GM21381 (cell line): ENCODE measurements at regions not wholly inside any gene's neighbourhood (a gene's known extent, or its start where the extent isn't known, plus 50 kb on each side); places are given as distances from the start of the nearest gene placed in this dataset.

Source experiments
- ATAC-seq: cut with Tn5 transposase; IDR thresholded peaks from one replicate; pipeline ENCODE4 v1.9.1; 2021; ENCODE audit warnings: mild to moderate bottlenecking, moderate library complexity; ENCODE audit not compliant: unreplicated experiment

GRCh38 chr22:49158741-49159564 lies 668.7 kb downstream of the BRD1 start:
- no peak for ATAC-seq

DNA sequence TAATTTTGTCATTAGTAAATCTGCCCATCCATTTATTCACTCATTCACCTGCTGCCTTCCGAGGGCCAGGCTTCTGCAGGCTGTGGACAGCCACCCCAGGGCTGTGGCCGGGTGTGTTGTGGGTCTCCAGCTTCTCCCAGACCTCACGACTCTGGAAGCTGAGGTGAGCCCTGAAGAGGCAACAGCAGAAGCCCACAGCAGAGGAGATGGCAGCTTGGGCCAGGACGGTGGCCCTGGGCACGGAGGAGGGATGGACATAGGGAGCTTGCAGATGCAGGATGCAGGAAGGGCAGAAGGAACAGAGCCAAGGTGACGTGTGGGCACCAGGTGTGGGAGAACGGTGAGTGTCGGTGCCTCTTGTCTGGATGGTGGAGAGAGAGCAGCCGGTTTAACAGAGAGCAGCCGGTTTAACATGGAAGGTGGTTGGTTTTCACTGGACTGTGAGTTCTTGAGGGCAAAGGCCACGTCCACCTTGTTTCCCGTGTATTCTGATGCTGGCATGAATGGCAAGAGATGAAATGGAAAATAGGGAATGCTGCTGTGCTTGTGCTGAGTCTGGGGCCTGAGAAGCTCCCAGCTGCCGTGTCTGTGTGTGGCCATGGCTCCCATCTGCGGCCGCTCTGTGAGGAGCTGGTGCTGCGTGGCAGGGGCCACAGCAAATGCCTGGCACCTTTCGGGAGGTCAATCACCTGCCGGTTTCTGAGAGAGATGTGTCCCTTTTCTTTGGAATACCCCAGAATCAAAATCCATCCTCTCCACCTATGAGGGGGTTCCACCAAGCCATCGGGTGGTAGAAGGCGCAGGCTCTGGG lies 669.9 kb downstream of the BRD1 start:
- no peak for ATAC-seq

- ATAC-seq, result no peak
Observed at GRCh38 chr22:49156662-49157285, 670.9 kb downstream of the BRD1 start.

DNA sequence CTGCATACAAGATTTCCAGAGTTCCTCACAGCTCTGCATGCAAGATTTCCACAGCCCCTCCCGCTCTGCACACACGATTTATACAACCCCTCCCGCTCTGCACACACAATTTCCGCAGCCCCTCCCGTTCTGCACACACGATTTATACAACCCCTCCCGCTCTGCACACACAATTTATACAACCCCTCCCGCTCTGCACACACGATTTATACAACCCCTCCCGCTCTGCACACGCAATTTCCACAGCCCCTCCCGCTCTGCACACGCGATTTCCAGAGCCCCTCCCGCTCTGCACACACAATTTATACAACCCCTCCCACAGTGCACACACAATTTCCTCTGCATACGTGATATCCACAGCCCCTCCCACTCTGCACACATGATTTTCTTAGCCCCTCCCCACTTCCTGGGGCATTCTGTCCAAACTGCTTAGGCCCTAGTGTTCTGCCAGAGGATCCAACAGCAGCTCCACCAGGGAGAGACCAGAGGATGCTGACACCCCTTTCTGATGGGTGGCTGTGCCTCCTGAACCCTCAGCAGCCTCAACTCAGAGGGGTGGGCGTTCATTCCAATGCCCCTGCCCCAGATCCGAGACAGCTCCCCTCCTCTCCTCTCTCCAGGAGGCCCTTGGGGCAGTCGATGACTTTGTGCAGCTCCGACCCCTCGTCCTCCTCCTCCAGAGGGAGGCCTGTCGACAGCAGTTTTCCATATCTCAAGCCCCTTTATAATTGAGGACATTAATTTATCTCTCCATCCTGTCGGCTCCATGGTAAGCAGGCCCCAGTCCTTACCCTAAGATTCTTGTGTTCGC lies 671.7 kb downstream of the BRD1 start:
- no peak for ATAC-seq

DNA sequence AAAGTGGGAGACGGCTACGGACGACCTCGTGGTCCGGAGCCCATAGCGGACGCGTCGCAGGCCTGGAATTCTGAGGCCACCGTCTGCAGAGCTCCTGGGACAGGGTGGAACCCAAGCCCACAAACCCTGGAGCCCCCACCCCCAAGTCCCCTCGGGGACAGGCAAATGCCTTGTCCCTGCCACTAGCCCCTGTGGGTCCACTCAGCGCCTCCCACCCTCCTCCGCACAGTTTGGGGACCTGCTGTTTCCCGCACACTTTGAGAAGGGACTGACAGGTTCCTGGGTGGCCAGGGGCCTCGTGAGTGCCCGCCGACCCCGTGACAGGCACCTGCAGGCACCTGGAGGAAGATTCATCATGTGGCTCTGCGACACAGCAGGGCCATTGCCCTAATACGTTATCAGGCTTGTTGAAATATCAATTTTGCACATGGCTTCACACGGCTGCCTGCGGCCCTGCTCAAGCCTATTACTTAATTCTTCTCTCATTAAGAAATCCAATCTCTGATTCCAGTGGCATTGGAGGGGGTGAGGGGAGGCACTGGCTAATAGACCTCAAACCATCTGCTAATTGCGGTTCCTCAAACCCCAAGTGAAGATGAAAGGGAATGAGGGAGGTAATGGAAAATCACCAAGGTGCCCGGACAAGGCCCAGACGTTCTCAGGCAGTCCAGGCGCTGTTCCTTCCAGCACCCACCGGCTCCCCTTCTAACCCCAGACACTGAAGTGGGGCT lies 672.5 kb downstream of the BRD1 start:
- no peak for ATAC-seq

DNA sequence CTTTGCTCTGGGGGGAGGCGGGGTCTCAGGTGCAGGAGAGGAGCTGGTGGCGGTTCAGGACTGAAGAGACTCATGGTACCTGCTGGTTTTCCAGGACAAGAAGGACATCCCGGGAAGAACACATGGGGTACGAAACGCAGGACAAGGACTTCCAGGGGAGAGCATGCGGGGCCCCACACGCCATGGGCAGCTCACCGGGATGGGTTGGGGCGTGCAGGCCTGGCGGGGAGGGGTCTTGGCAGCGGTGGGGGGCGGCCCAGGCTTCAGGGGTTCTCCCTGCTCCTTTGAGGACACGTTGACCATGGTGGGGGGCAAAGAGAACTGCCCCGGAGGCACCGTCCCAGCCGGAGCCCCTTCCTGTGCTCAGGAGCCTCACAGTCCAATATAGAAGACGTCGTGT lies 673.2 kb downstream of the BRD1 start:
- no peak for ATAC-seq

DNA sequence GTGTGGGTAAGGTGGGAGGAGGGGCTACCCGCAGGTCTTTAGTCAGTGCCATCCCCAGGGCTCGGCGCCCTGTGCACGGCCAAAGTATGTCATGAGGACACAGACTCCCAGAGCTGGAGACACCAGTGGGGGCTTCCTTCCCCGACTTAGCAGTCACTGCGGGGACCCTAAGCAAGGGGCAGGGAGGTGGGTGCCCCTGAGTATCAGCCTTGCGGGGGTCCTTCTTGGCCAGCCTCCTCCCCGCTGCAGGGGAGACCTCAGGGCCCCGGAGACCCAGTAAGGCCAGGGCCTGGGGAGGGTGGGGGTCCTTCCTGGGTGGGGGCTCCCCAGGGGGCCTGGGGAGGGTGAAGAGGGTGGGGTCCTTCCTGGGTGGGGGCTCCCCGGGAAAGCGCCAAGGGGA lies 673.8 kb downstream of the BRD1 start:
- no peak for ATAC-seq

DNA sequence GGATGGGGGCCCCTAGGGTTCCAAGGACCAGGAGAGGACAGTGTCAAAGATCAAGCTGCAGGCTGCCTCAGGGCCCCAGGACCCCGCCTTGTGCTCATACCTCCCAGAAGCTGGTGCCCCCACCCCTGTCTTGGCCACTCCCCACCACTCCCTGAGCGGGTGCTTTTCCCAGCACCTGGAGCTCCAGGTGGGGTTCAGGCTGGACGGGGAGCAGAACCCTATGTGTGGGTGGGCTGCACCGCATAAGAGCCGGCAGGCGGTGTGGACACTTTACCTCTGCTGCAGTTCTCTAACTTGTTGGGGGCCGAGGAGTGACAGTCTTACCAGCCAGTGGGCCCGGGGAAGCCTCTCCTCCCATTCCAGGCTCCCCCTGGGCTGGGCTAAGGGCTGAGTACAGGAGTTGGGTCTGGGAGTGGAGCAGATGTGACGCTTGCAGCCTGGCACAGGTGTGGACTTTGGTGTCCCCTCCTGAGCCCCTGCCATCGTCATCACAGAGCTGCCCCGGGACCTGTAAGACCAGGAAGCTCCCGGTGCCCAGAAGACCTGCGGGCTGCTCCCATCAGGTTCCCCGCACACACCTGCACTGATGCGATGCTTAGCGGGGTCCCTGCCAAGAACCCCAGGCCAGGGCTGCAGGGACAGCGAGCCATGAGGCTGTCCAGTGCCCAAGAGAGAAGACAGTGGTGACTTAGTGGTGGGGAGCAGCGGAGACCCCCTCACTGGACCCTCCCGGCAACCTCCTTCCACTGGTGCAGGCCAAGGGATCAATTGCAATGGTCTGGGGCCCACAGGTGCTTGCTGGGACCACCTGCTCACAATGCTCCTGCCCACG lies 674.5 kb downstream of the BRD1 start:
- ATAC-seq, result no peak

GRCh38 chr22:49152127-49152938 lies 675.3 kb downstream of the BRD1 start:
- no peak for ATAC-seq

DNA sequence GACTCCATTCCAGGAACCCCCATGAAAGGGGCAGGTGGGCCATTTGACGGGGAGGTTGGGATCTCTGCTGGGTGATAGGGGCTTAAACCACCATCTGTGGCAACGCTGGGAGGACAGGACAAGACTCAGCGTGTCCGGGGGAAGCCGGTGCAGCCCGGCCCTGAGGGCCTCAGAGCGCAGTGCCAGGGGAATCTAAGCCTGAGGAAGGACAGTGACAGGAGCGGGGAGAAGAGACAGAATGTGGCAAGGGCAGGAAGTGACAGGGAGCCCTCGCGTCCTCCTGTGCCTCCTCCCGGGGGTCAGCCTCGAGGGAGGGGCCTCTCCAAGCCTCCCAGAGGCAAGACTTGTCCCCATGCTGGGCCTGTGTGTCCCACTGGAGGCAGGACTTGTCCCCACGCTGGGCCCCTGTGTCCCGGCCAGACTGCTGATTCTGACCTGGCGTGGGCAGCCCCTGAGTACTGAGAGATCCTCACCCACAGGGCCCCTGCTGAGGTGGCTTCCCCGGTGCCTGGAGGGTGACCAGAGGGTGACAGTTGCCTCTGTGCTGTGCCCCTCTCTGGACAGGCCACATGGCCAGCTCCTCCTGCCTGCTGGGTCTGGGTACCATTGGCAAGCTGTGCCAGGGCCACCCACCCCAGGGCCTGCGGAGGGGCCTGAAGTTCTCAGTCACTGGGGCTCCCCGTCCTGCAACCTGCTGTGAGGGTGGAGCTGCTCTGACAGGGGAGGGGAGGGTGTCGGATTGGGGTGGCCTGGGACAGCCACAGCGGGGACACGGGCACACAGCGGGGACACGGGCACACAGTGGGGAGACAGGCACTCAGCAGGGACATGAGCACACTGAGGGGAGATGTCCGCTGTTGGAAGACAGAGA lies 676.2 kb downstream of the BRD1 start:
- ATAC-seq, result no peak

- no peak for ATAC-seq
Observed at GRCh38 chr22:49150801-49151221, 676.9 kb downstream of the BRD1 start.

GRCh38 chr22:49149721-49150608 lies 677.7 kb downstream of the BRD1 start:
- ATAC-seq, result no peak

- ATAC-seq, result no peak
Observed at GRCh38 chr22:49148895-49149418, 678.7 kb downstream of the BRD1 start.

- no peak for ATAC-seq
Observed at GRCh38 chr22:49147617-49148175, 680.0 kb downstream of the BRD1 start.

GRCh38 chr22:49147171-49147570 lies 680.5 kb downstream of the BRD1 start:
- ATAC-seq, result no peak

GRCh38 chr22:49146511-49146910 lies 681.2 kb downstream of the BRD1 start:
- no peak for ATAC-seq
